ENCODE measurements at regions not wholly inside any gene's neighbourhood (a gene's known extent, or its start where the extent isn't known, plus 50 kb on each side); places are given as distances from the start of the nearest gene placed in this dataset.
A peak's percentile ranks its signal among the peaks of the same experiment; 100 is the strongest.

DNA sequence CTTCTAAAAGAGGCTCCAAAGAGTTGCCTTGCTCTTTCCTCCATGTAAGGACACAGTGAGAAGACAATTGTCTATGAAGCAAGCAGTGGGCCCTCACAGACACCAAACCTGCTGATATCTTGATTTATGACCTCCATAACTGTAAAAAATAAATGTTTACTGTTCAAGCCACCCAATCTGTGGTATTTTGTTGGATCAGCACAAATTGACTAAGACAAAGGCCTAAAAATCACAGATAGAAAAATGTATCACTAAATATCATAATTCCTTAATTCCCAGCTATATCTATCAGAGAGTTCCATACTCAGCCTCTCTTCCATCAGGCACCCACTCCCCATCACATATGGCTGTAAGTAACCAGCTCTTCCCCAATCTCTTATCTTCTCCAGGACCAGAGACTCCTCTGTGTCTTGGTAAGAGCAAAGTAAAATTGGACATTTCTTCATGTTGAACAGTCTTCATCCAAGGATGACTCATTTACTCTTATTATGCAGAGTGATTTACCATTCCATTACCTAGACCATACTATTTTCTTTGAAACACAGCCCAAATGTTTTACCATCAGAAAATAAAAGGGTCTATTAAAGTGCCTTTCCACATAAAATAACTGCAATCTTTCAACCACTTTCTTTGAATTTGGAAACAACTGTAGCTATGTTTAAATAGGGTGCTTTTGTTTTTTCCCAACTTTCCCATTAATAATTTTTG lies 503.6 kb downstream of the MRPL39 start:
- Histone ChIP-seq H3K27me3 (no peaks in the 10 kb centered on the region), H3K9me3 (no peaks in the 10 kb centered on the region), H3K4me1 (no peaks in the 10 kb centered on the region), H3K36me3 (no peaks in the 10 kb centered on the region), H3K4me3 (no peak overlapping the region), H3K27ac (no peak overlapping the region)
- ATAC-seq (ENCODE audit: low FRiP score in 2 of 2), result no peak
- DNase-seq, result no peak
- TF ChIP-seq, protein P1, sequence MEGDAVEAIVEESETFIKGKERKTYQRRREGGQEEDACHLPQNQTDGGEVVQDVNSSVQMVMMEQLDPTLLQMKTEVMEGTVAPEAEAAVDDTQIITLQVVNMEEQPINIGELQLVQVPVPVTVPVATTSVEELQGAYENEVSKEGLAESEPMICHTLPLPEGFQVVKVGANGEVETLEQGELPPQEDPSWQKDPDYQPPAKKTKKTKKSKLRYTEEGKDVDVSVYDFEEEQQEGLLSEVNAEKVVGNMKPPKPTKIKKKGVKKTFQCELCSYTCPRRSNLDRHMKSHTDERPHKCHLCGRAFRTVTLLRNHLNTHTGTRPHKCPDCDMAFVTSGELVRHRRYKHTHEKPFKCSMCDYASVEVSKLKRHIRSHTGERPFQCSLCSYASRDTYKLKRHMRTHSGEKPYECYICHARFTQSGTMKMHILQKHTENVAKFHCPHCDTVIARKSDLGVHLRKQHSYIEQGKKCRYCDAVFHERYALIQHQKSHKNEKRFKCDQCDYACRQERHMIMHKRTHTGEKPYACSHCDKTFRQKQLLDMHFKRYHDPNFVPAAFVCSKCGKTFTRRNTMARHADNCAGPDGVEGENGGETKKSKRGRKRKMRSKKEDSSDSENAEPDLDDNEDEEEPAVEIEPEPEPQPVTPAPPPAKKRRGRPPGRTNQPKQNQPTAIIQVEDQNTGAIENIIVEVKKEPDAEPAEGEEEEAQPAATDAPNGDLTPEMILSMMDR (IDR thresholded peaks at IDR 0.05), result no peak
- TF ChIP-seq POLR2AphosphoS5 (IDR thresholded peaks at IDR 0.05), result no peak
- TF ChIP-seq POLR2A (IDR thresholded peaks at IDR 0.05), result no peak
- TF ChIP-seq EP300 (IDR thresholded peaks at IDR 0.05), result no peak

DNA sequence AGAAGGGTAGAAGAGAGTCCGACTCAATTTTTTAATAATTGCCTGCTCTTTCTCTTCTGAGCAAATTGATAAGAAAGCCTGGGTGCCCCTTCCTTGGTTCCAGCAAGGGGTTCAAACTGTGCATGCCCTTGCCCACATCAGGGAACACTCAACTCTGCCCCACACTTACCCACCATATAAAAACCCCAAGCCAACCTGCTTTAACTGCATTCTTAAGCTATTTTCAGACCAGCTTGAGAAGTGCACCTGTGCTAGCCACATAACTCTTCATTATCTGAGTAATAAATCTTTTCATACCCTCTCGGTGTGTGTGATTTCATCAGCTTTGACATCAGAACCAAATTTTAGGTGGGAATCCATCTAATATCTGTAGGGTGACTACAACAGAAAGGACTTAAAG lies 509.6 kb downstream of the MRPL39 start:
- Histone ChIP-seq H3K27me3 (no peaks in the 10 kb centered on the region), H3K36me3 (no peaks in the 10 kb centered on the region), H3K27ac (no peak overlapping the region), H3K4me3 (no peak overlapping the region), H3K9me3 (peaks cover 0 to 4% (median 1%) of the 10 kb centered on the region in 4 donors), H3K4me1 (no peaks in the 10 kb centered on the region)
- DNase-seq, result no peak
- ATAC-seq (ENCODE audit: low FRiP score in 2 of 2), result no peak
- WGBS, 2 donors, result 83 to 91% methylated on average over 2 of the region's 2 CpGs
- no peak for TF ChIP-seq EP300 (IDR thresholded peaks at IDR 0.05)
- TF ChIP-seq POLR2A (IDR thresholded peaks at IDR 0.05), result no peak
- TF ChIP-seq POLR2AphosphoS5 (IDR thresholded peaks at IDR 0.05), result no peak
- TF ChIP-seq, protein P1 (IDR thresholded peaks at IDR 0.05), result no peak

DNA sequence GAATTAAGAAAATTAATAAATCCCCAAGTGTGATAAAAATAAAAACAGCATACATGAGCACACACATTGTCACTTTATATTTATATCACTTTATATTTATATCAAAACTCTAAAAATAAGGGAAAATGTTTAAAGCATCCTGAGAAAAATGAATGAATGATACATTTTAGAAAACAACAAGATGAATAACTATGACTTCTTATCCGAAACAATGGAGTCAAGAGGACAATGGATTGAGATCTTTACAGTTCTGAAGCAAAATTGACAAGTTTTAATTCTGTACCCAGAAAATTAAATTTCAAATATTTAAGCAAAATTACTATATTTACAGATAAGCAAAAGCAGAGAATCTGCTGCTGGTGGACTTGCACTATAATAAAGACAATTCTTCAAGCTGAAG lies 512.6 kb downstream of the MRPL39 start:
- H3K27me3 ChIP-seq, result no peaks in the 10 kb centered on the region
- DNase-seq (no peak), ATAC-seq (ENCODE audit: low FRiP score in 2 of 2) (no peak)
- H3K36me3 ChIP-seq, result no peaks in the 10 kb centered on the region
- H3K4me3 ChIP-seq, result no peak overlapping the region
- TF ChIP-seq POLR2A (IDR thresholded peaks at IDR 0.05) (no peak), POLR2AphosphoS5 (IDR thresholded peaks at IDR 0.05) (no peak), EP300 (IDR thresholded peaks at IDR 0.05) (no peak)
- TF ChIP-seq, protein P1 (IDR thresholded peaks at IDR 0.05), result no peak
- H3K4me1 ChIP-seq, result no peaks in the 10 kb centered on the region
- H3K9me3 ChIP-seq, result peaks cover 0 to 5% (median 2%) of the 10 kb centered on the region in 4 donors
- no peak overlapping the region for H3K27ac ChIP-seq
- 69 to 75% methylated on average over 1 of the region's 1 CpG for WGBS, 2 donors

DNA sequence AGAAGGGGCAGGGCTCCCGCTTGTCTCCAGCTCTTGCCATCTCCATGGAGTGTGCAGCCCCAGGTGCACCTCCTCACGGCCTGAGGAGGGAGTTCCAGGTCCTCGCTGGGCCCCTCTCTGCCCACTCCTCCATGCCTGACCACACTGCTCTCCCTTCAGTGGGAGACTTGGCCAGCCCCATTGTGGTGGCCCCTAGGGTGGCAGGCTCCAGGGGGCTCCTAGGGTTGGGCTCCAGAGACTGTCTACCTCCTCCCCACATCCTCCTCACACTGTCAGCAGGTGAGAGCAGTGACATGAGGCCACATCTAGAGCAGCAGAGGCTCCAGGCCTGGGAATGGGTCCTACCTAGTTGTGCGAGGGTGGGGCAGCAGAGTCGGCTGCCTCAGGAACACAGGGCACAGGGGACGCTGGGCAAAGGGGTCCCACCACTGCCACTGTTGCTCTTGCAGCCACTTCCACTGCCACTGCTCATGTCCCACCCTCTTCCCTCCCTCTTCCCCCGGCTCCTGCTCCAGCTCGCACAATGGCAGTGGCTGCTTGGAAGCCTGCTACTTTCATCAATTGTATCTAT lies 514.8 kb downstream of the MRPL39 start:
- peaks cover 0 to 5% (median 2%) of the 10 kb centered on the region in 4 donors for H3K9me3 ChIP-seq
- no peak overlapping the region for H3K27ac ChIP-seq
- no peaks in the 10 kb centered on the region for H3K36me3 ChIP-seq
- ATAC-seq (ENCODE audit: low FRiP score in 2 of 2), result peak; percentile 24 to 43
- no peaks in the 10 kb centered on the region for H3K4me1 ChIP-seq
- peak in 1 of 2 donors; percentile 39 for DNase-seq
- 89% methylated on average over 7 to 8 of the region's 8 CpGs for WGBS, 2 donors
- H3K27me3 ChIP-seq, result no peaks in the 10 kb centered on the region
- H3K4me3 ChIP-seq, result no peak overlapping the region
- TF ChIP-seq, protein P1 (IDR thresholded peaks at IDR 0.05), result no peak
- TF ChIP-seq POLR2A (IDR thresholded peaks at IDR 0.05) (no peak), EP300 (IDR thresholded peaks at IDR 0.05) (no peak), POLR2AphosphoS5 (IDR thresholded peaks at IDR 0.05) (no peak)

DNA sequence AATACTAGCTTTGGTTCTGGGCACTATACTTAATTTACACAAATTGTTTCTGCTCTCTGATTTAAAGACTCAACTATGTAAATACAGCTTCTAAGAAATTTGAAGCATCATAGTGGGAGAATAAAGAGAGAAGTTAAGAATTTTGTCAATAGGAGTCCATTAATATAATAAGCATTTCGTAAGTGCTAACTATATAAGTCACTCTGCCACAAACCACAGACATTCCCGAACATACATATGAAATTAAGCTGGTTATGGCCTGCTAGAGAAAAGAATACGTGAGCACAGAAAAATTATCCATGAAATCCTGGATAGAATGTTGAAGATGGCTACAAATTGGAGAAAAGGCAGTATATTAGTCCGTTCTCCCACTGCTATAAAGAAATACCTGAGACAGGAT lies 526.2 kb downstream of the MRPL39 start:
- no peaks in the 10 kb centered on the region for H3K9me3 ChIP-seq
- DNase-seq, result no peak
- H3K4me1 ChIP-seq, result no peaks in the 10 kb centered on the region
- H3K36me3 ChIP-seq, result no peaks in the 10 kb centered on the region
- no peak overlapping the region for H3K4me3 ChIP-seq
- ATAC-seq (ENCODE audit: low FRiP score in 2 of 2), result no peak
- TF ChIP-seq, protein P1 (IDR thresholded peaks at IDR 0.05), result no peak
- TF ChIP-seq EP300 (IDR thresholded peaks at IDR 0.05) (no peak), POLR2A (IDR thresholded peaks at IDR 0.05) (no peak), POLR2AphosphoS5 (IDR thresholded peaks at IDR 0.05) (no peak)
- WGBS, 2 donors, result 82 to 91% methylated on average over 4 of the region's 4 CpGs
- no peak overlapping the region for H3K27ac ChIP-seq
- H3K27me3 ChIP-seq, result no peaks in the 10 kb centered on the region
